SK-N-SH (cell line): ENCODE measurements at regions not wholly inside any gene's neighbourhood (a gene's known extent, or its start where the extent isn't known, plus 50 kb on each side); places are given as distances from the start of the nearest gene placed in this dataset.

Experiments
- EP300 ChIP-seq, 2 experiments: IDR thresholded peaks; 2 replicates each; pipeline versions ENCODE4 v1.4.0 to v1.6.1; 2012; ENCODE audit warnings: borderline replicate concordance in 1 of 2, low read depth in 1 of 2, low read length in 1 of 2
- GABPA ChIP-seq: IDR thresholded peaks from 2 replicates; pipeline ENCODE4 v1.4.0; 2012; ENCODE audit warnings: low read depth, mild to moderate bottlenecking
- NRF1 ChIP-seq: IDR thresholded peaks from 2 replicates; pipeline ENCODE4 v1.6.1; 2012; ENCODE audit warnings: low read depth, mild to moderate bottlenecking, low read length
- POLR2AphosphoS5 ChIP-seq: IDR thresholded peaks from 2 replicates; pipeline ENCODE4 v1.6.1; 2012; ENCODE audit warnings: low read depth, low read length
- RAD21 ChIP-seq: IDR thresholded peaks from 2 replicates; pipeline ENCODE4 v1.6.1; 2012; ENCODE audit warnings: mild to moderate bottlenecking, low read length
- REST ChIP-seq: IDR thresholded peaks from 2 replicates; pipeline ENCODE4 v1.6.1; 2012; ENCODE audit warnings: mild to moderate bottlenecking, low read depth, low read length, moderate library complexity
- RFX5 ChIP-seq: IDR thresholded peaks from 2 replicates; pipeline ENCODE4 v1.6.1; 2012; ENCODE audit warnings: mild to moderate bottlenecking, improper control_type of control experiment, low read length
- RXRA ChIP-seq: IDR thresholded peaks from 2 replicates; pipeline ENCODE4 v1.4.0; 2012; ENCODE audit warnings: low read depth, mild to moderate bottlenecking, borderline replicate concordance
- TAF1 ChIP-seq: IDR thresholded peaks from 2 replicates; pipeline ENCODE4 v1.6.1; 2012; ENCODE audit warnings: low read depth, mild to moderate bottlenecking, low read length, moderate library complexity, borderline replicate concordance
- TCF12 ChIP-seq: IDR thresholded peaks from 2 replicates; pipeline ENCODE4 v1.4.0; 2012
- USF1 ChIP-seq: IDR thresholded peaks from 2 replicates; pipeline ENCODE4 v1.4.0; 2012; ENCODE audit warnings: low read depth, borderline replicate concordance
- USF2 ChIP-seq: fragments of 150-350 bp; IDR thresholded peaks from 2 replicates; pipeline ENCODE4 v1.6.1; 2017; ENCODE audit warnings: antibody characterized with exemption, low read length, low read depth, borderline replicate concordance
- YY1 ChIP-seq: IDR thresholded peaks from 2 replicates; pipeline ENCODE4 v1.4.0; 2012; ENCODE audit warnings: low read depth, mild to moderate bottlenecking
- TF ChIP-seq, protein P1 (sequence below): fragments of 200-600 bp; sonication (generic); IDR thresholded peaks from 2 replicates; pipeline ENCODE4 v1.6.1; 2017; ENCODE audit warnings: antibody characterized with exemption, mild to moderate bottlenecking, moderate library complexity

- TF ChIP-seq, protein P1, sequence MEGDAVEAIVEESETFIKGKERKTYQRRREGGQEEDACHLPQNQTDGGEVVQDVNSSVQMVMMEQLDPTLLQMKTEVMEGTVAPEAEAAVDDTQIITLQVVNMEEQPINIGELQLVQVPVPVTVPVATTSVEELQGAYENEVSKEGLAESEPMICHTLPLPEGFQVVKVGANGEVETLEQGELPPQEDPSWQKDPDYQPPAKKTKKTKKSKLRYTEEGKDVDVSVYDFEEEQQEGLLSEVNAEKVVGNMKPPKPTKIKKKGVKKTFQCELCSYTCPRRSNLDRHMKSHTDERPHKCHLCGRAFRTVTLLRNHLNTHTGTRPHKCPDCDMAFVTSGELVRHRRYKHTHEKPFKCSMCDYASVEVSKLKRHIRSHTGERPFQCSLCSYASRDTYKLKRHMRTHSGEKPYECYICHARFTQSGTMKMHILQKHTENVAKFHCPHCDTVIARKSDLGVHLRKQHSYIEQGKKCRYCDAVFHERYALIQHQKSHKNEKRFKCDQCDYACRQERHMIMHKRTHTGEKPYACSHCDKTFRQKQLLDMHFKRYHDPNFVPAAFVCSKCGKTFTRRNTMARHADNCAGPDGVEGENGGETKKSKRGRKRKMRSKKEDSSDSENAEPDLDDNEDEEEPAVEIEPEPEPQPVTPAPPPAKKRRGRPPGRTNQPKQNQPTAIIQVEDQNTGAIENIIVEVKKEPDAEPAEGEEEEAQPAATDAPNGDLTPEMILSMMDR: no peak
- TF ChIP-seq RFX5: no peak
- no peak for TF ChIP-seq TCF12
- no peak for TF ChIP-seq GABPA
- TF ChIP-seq REST: no peak
- TF ChIP-seq YY1: no peak
- no peak for TF ChIP-seq POLR2AphosphoS5
- TF ChIP-seq RAD21: no peak
- no peak for TF ChIP-seq NRF1
- TF ChIP-seq TAF1: no peak
- TF ChIP-seq USF2: no peak
- TF ChIP-seq USF1: no peak
- TF ChIP-seq EP300 (IDR thresholded peaks at IDR 0.05; ENCODE audit: borderline replicate concordance in 1 of 2, low read depth in 1 of 2, low read length in 1 of 2): no peak
- TF ChIP-seq RXRA: no peak
Observed at GRCh38 chr4:189255636-189256035, 685.0 kb upstream of the FRG1 start.
